A204.1 (cell line): ENCODE measurements at regions not wholly inside any gene's neighbourhood (a gene's known extent, or its start where the extent isn't known, plus 50 kb on each side); places are given as distances from the start of the nearest gene placed in this dataset.
"Not testable (repeated sequence)": the region's sequence is repeated elsewhere in the genome, so short reads cannot be mapped to it uniquely, and the experiment has no call there.

Source experiments
- FAIRE-seq: peaks from 2 replicates; lab custom pipeline; 2012; peaks lifted over from hg19 to GRCh38; lab: Jason Lieb, UNC

- no peak for FAIRE-seq
Observed at GRCh38 chr10:109275960-109276359, 647.4 kb downstream of the XPNPEP1 start.

GRCh38 chr10:109274681-109275080 lies 648.6 kb downstream of the XPNPEP1 start:
- FAIRE-seq, result no peak

GRCh38 chr10:109270173-109270572 lies 653.1 kb downstream of the XPNPEP1 start:
- no peak for FAIRE-seq

GRCh38 chr10:109264004-109264403 lies 659.3 kb downstream of the XPNPEP1 start:
- FAIRE-seq, result no peak

GRCh38 chr10:109261231-109261630 lies 662.1 kb downstream of the XPNPEP1 start:
- no peak for FAIRE-seq

- no peak for FAIRE-seq
Observed at GRCh38 chr10:109259293-109259692, 664.0 kb downstream of the XPNPEP1 start.

- FAIRE-seq, result no peak
Observed at GRCh38 chr10:109253306-109253705, 670.0 kb downstream of the XPNPEP1 start.

GRCh38 chr10:109250152-109250551 lies 673.2 kb downstream of the XPNPEP1 start:
- FAIRE-seq, result no peak

- no peak for FAIRE-seq
Observed at GRCh38 chr10:109247814-109248213, 675.5 kb downstream of the XPNPEP1 start.

GRCh38 chr10:109245821-109246220 lies 677.5 kb downstream of the XPNPEP1 start:
- no peak for FAIRE-seq

- FAIRE-seq, result no peak
Observed at GRCh38 chr10:109239371-109239770, 683.9 kb downstream of the XPNPEP1 start.

GRCh38 chr10:109237682-109238081 lies 685.6 kb downstream of the XPNPEP1 start:
- FAIRE-seq, result no peak

- FAIRE-seq, result no peak
Observed at GRCh38 chr10:109237050-109237449, 686.3 kb downstream of the XPNPEP1 start.

GRCh38 chr10:109223533-109223932 lies 699.8 kb downstream of the XPNPEP1 start:
- not testable (repeated sequence) for FAIRE-seq

- no peak for FAIRE-seq
Observed at GRCh38 chr10:109219935-109220605, 703.2 kb downstream of the XPNPEP1 start.

GRCh38 chr10:109218207-109218606 lies 705.1 kb downstream of the XPNPEP1 start:
- FAIRE-seq, result no peak

- FAIRE-seq, result no peak
Observed at GRCh38 chr10:109215291-109216075, 707.8 kb downstream of the XPNPEP1 start.

GRCh38 chr10:109214891-109215290 lies 708.4 kb downstream of the XPNPEP1 start:
- FAIRE-seq, result not testable (repeated sequence)

GRCh38 chr10:109207361-109207760 lies 716.0 kb downstream of the XPNPEP1 start:
- FAIRE-seq, result no peak

- FAIRE-seq, result no peak
Observed at GRCh38 chr10:109205929-109206585, 717.3 kb downstream of the XPNPEP1 start.

GRCh38 chr10:109203646-109204353 lies 719.5 kb downstream of the XPNPEP1 start:
- no peak for FAIRE-seq

GRCh38 chr10:109202111-109202510 lies 721.2 kb downstream of the XPNPEP1 start:
- no peak for FAIRE-seq

- no peak for FAIRE-seq
Observed at GRCh38 chr10:109200646-109201045, 722.7 kb downstream of the XPNPEP1 start.
